IMR-90 (cell line): ENCODE measurements at regions not wholly inside any gene's neighbourhood (a gene's known extent, or its start where the extent isn't known, plus 50 kb on each side); places are given as distances from the start of the nearest gene placed in this dataset.

Experiments
- CEBPB ChIP-seq: IDR thresholded peaks from 2 replicates; pipeline ENCODE4 v1.6.1; 2012; ENCODE audit warnings: low read depth, low read length, improper control_type of control experiment
- CHD1 ChIP-seq: IDR thresholded peaks from 2 replicates; pipeline ENCODE4 v1.6.1; 2012; ENCODE audit warnings: low read depth, low read length, improper control_type of control experiment
- CTCF ChIP-seq: conservative IDR thresholded peaks from 2 replicates; pipeline ENCODE4 v1.5.1; 2012; ENCODE audit warnings: mild to moderate bottlenecking, low read depth, low read length, improper control_type of control experiment
- MXI1 ChIP-seq: IDR thresholded peaks from 2 replicates; pipeline ENCODE4 v1.6.1; 2012; ENCODE audit warnings: low read depth, mild to moderate bottlenecking, low read length, moderate library complexity, borderline replicate concordance
- POLR2A ChIP-seq: IDR thresholded peaks from 2 replicates; pipeline ENCODE4 v1.6.1; 2012; ENCODE audit warnings: mild to moderate bottlenecking, low read depth, low read length
- RAD21 ChIP-seq: IDR thresholded peaks from 2 replicates; pipeline ENCODE4 v1.6.1; 2012; ENCODE audit warnings: low read length, improper control_type of control experiment
- RCOR1 ChIP-seq: IDR thresholded peaks from 2 replicates; pipeline ENCODE4 v1.6.1; 2012; ENCODE audit warnings: mild to moderate bottlenecking, low read length, improper control_type of control experiment; ENCODE audit not compliant: insufficient replicate concordance
- RFX5 ChIP-seq: IDR thresholded peaks from 2 replicates; pipeline ENCODE4 v1.8.0; 2012; ENCODE audit warnings: low read depth, mild to moderate bottlenecking, low read length, moderate library complexity
- SMC3 ChIP-seq: fragments of 150-350 bp; IDR thresholded peaks from 2 replicates; pipeline ENCODE4 v1.6.1; 2016; ENCODE audit warnings: low read depth, mild to moderate bottlenecking, antibody characterized with exemption, low read length, moderate library complexity

- TF ChIP-seq CTCF = no peak
- TF ChIP-seq RAD21 = no peak
- no peak for TF ChIP-seq CEBPB
- no peak for TF ChIP-seq SMC3
- no peak for TF ChIP-seq RFX5
- no peak for TF ChIP-seq POLR2A
- TF ChIP-seq MXI1 = no peak
- no peak for TF ChIP-seq CHD1
- no peak for TF ChIP-seq RCOR1
Observed at GRCh38 chr13:56020425-56020824, 1120.3 kb upstream of the PRR20A start.
